ENCODE measurements at regions not wholly inside any gene's neighbourhood (a gene's known extent, or its start where the extent isn't known, plus 50 kb on each side); places are given as distances from the start of the nearest gene placed in this dataset.

- whole genome bisulfite sequencing, 2 donors (ENCODE audit: low coverage in 1 of 2): 72% methylated on average over 9 of the region's 9 CpGs; no CpG with 5 or more reads in 1 of the 2 donors
- Histone ChIP-seq H3K9me3 (no peaks in the 10 kb centered on the region), H3K27me3 (no peaks in the 10 kb centered on the region), H3K4me3 (no peak overlapping the region), H3K27ac (no peak overlapping the region), H3K4me1 (no peaks in the 10 kb centered on the region), H3K36me3 (no peaks in the 10 kb centered on the region)
- in situ Hi-C loops (cut with MboI; ENCODE audit: low pct_ligation_motif_present in 1 of 4, low pct_unique_long_range_greater_than_20kb in 1 of 4, low sequenced_read_pairs in 3 of 4) (no loop called here), intact Hi-C loops (cut with DNase I; ENCODE audit: low total_unique reads) (no loop called here)
- no peak for TF ChIP-seq POLR2A (IDR thresholded peaks at IDR 0.05)
- no peak for TF ChIP-seq POLR2AphosphoS5 (IDR thresholded peaks at IDR 0.05)
- TF ChIP-seq EP300 (IDR thresholded peaks at IDR 0.05; ENCODE audit: low read depth): no peak
- TF ChIP-seq CTCF (IDR thresholded peaks at IDR 0.05): no peak
- no peak for DNase-seq
Measured at GRCh38 chr13:111913761-111914140, 153.2 kb upstream of the SOX1 start.

GRCh38 chr13:111914241-111915103 lies 152.5 kb upstream of the SOX1 start:
- TF ChIP-seq CTCF (IDR thresholded peaks at IDR 0.05): no peak
- no peak for TF ChIP-seq EP300 (IDR thresholded peaks at IDR 0.05; ENCODE audit: low read depth)
- H3K4me1 ChIP-seq: no peaks in the 10 kb centered on the region
- intact Hi-C loops (cut with DNase I; ENCODE audit: low total_unique reads) (no loop called here), in situ Hi-C loops (cut with MboI; ENCODE audit: low pct_ligation_motif_present in 1 of 4, low pct_unique_long_range_greater_than_20kb in 1 of 4, low sequenced_read_pairs in 3 of 4) (no loop called here)
- no peak for DNase-seq
- H3K36me3 ChIP-seq: no peaks in the 10 kb centered on the region
- H3K27ac ChIP-seq: no peak overlapping the region
- 83% methylated on average over 13 of the region's 13 CpGs; no CpG with 5 or more reads in 1 of the 2 donors for WGBS, 2 donors (ENCODE audit: low coverage in 1 of 2)
- no peaks in the 10 kb centered on the region for H3K27me3 ChIP-seq
- no peak overlapping the region for H3K4me3 ChIP-seq
- no peaks in the 10 kb centered on the region for H3K9me3 ChIP-seq

- in situ Hi-C loops (cut with MboI; ENCODE audit: low pct_ligation_motif_present in 1 of 4, low pct_unique_long_range_greater_than_20kb in 1 of 4, low sequenced_read_pairs in 3 of 4) (no loop called here), intact Hi-C loops (cut with DNase I; ENCODE audit: low total_unique reads) (no loop called here)
- Histone ChIP-seq H3K27ac (no peak overlapping the region), H3K4me3 (no peak overlapping the region), H3K4me1 (no peaks in the 10 kb centered on the region), H3K36me3 (no peaks in the 10 kb centered on the region), H3K9me3 (no peaks in the 10 kb centered on the region), H3K27me3 (no peaks in the 10 kb centered on the region)
- WGBS, 2 donors (ENCODE audit: low coverage in 1 of 2): 75% methylated on average over 12 of the region's 12 CpGs; no CpG with 5 or more reads in 1 of the 2 donors
- TF ChIP-seq CTCF (IDR thresholded peaks at IDR 0.05): no peak
- no peak for TF ChIP-seq POLR2A (IDR thresholded peaks at IDR 0.05)
- TF ChIP-seq POLR2AphosphoS5 (IDR thresholded peaks at IDR 0.05): no peak
- TF ChIP-seq EP300 (IDR thresholded peaks at IDR 0.05; ENCODE audit: low read depth): no peak
- no peak for DNase-seq
Measured at GRCh38 chr13:111915104-111915551, 151.8 kb upstream of the SOX1 start.

- Histone ChIP-seq H3K4me3 (no peak overlapping the region), H3K27ac (no peak overlapping the region), H3K4me1 (no peaks in the 10 kb centered on the region), H3K27me3 (no peaks in the 10 kb centered on the region), H3K9me3 (no peaks in the 10 kb centered on the region), H3K36me3 (no peaks in the 10 kb centered on the region)
- no peak for TF ChIP-seq EP300 (IDR thresholded peaks at IDR 0.05; ENCODE audit: low read depth)
- no peak for TF ChIP-seq POLR2A (IDR thresholded peaks at IDR 0.05)
- TF ChIP-seq CTCF (IDR thresholded peaks at IDR 0.05): no peak
- no peak for TF ChIP-seq POLR2AphosphoS5 (IDR thresholded peaks at IDR 0.05)
- intact Hi-C loops (cut with DNase I; ENCODE audit: low total_unique reads) (no loop called here), in situ Hi-C loops (cut with MboI; ENCODE audit: low pct_ligation_motif_present in 1 of 4, low pct_unique_long_range_greater_than_20kb in 1 of 4, low sequenced_read_pairs in 3 of 4) (no loop called here)
- 62% methylated on average over 6 of the region's 6 CpGs; no CpG with 5 or more reads in 1 of the 2 donors for WGBS, 2 donors (ENCODE audit: low coverage in 1 of 2)
- DNase-seq: no peak
Measured at GRCh38 chr13:111916201-111916600, 150.7 kb upstream of the SOX1 start.
